ENCODE measurements at regions not wholly inside any gene's neighbourhood (a gene's known extent, or its start where the extent isn't known, plus 50 kb on each side); places are given as distances from the start of the nearest gene placed in this dataset.

GRCh38 chr2:16584824-16585540 is 80.7 kb downstream of the CYRIA start:
- TF ChIP-seq ZFX (IDR thresholded peaks at IDR 0.05; ENCODE audit: borderline replicate concordance) = no peak
- TF ChIP-seq, protein P1, sequence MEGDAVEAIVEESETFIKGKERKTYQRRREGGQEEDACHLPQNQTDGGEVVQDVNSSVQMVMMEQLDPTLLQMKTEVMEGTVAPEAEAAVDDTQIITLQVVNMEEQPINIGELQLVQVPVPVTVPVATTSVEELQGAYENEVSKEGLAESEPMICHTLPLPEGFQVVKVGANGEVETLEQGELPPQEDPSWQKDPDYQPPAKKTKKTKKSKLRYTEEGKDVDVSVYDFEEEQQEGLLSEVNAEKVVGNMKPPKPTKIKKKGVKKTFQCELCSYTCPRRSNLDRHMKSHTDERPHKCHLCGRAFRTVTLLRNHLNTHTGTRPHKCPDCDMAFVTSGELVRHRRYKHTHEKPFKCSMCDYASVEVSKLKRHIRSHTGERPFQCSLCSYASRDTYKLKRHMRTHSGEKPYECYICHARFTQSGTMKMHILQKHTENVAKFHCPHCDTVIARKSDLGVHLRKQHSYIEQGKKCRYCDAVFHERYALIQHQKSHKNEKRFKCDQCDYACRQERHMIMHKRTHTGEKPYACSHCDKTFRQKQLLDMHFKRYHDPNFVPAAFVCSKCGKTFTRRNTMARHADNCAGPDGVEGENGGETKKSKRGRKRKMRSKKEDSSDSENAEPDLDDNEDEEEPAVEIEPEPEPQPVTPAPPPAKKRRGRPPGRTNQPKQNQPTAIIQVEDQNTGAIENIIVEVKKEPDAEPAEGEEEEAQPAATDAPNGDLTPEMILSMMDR (IDR thresholded peaks at IDR 0.05) = no peak
- no peak overlapping the region for H3K27ac ChIP-seq

DNA sequence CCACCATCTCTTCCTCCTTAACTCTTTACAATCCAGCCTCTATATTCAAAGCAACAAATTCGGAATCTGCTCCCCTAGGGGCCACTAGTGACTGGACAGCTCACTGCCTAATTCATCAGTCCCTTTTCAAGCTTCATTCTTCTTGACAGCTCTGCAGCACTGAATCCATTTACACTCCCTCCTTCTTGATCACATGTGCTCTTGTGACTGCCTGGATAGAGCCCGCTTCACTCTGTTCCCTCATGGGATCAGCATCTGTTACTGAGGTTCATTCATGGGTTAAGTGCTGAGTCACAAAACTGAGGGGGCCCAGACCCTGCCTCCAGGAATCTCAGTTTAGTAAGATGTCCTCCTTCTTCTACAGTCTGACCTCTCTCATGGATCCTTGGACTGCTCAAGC is 81.5 kb downstream of the CYRIA start:
- H3K27ac ChIP-seq = no peak overlapping the region
- no peak for TF ChIP-seq ZFX (IDR thresholded peaks at IDR 0.05; ENCODE audit: borderline replicate concordance)
- TF ChIP-seq, protein P1 (IDR thresholded peaks at IDR 0.05) = no peak

- no peak overlapping the region for H3K27ac ChIP-seq
- no peak for TF ChIP-seq ZFX (IDR thresholded peaks at IDR 0.05; ENCODE audit: borderline replicate concordance)
- TF ChIP-seq, protein P1 (IDR thresholded peaks at IDR 0.05) = no peak
Measured at GRCh38 chr2:16581241-16581640, 84.4 kb downstream of the CYRIA start.

- no peak overlapping the region for H3K27ac ChIP-seq
- TF ChIP-seq, protein P1 (IDR thresholded peaks at IDR 0.05) = no peak
- no peak for TF ChIP-seq ZFX (IDR thresholded peaks at IDR 0.05; ENCODE audit: borderline replicate concordance)
Measured at GRCh38 chr2:16578081-16578480, 87.6 kb downstream of the CYRIA start.

- no peak for TF ChIP-seq ZFX (IDR thresholded peaks at IDR 0.05; ENCODE audit: borderline replicate concordance)
- TF ChIP-seq, protein P1 (IDR thresholded peaks at IDR 0.05) = no peak
- H3K27ac ChIP-seq = no peak overlapping the region
Measured at GRCh38 chr2:16570516-16570915, 95.1 kb downstream of the CYRIA start.

DNA sequence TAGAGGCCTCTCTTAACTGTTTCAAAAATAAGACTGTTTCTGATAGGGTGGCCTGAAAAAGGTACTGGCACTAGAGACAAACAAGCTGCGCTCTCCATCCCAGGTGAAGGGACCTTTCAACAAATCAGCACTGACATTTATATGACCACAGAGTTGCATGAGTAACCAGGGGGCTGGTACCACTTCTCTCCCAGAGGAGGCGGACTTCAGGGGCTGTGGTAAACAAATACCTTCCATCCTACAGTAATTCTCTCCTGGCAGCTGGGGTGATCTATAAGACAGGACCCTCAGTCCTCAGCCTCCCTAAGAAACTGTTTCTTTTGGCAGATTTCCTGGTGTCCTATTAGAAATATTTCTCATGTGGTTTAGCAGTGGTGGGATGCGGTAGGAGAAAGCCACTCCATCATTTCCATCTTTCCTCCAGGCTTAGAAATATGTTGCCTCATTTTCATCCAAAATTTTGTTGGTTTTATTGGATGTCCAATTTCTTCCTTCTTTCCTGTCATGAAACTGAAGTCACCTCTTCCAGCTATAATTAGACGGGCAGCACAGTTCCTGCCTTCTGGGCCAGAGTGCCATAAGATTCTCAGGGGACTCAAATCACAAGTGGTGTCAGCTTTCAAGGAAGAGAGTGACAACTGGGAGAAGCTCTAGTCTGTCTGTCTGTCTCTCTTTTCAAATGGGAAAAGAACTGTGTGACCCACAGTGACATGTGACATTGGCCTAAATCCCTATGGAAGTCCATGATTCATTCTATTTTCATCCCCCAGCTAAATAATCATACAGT is 96.4 kb downstream of the CYRIA start:
- no peak overlapping the region for H3K27ac ChIP-seq
- TF ChIP-seq, protein P1 (IDR thresholded peaks at IDR 0.05) = no peak
- TF ChIP-seq ZFX (IDR thresholded peaks at IDR 0.05; ENCODE audit: borderline replicate concordance) = no peak

GRCh38 chr2:16566701-16567100 is 98.9 kb downstream of the CYRIA start:
- no peak for TF ChIP-seq ZFX (IDR thresholded peaks at IDR 0.05; ENCODE audit: borderline replicate concordance)
- no peak overlapping the region for H3K27ac ChIP-seq

Data from 22Rv1 (cell line).